HG03139 (cell line): ENCODE measurements at regions not wholly inside any gene's neighbourhood (a gene's known extent, or its start where the extent isn't known, plus 50 kb on each side); places are given as distances from the start of the nearest gene placed in this dataset.

Experiments used
- ATAC-seq: cut with Tn5 transposase; IDR thresholded peaks from one replicate; pipeline ENCODE4 v1.9.1; 2021; ENCODE audit not compliant: unreplicated experiment

- ATAC-seq: no peak
Observed at GRCh38 chr2:104040771-104041170, 813.1 kb upstream of the POU3F3 start.

- ATAC-seq: no peak
Observed at GRCh38 chr2:104041351-104041750, 812.6 kb upstream of the POU3F3 start.

- no peak for ATAC-seq
Observed at GRCh38 chr2:104043864-104044263, 810.1 kb upstream of the POU3F3 start.

GRCh38 chr2:104045071-104045470, 808.8 kb upstream of the POU3F3 start:
- ATAC-seq: no peak

GRCh38 chr2:104046466-104046865, 807.4 kb upstream of the POU3F3 start:
- ATAC-seq: no peak

GRCh38 chr2:104047516-104047915, 806.4 kb upstream of the POU3F3 start:
- no peak for ATAC-seq

GRCh38 chr2:104049438-104049837, 804.5 kb upstream of the POU3F3 start:
- ATAC-seq: no peak

GRCh38 chr2:104049981-104050380, 803.9 kb upstream of the POU3F3 start:
- ATAC-seq: no peak

GRCh38 chr2:104050656-104051242, 803.2 kb upstream of the POU3F3 start:
- ATAC-seq: no peak

GRCh38 chr2:104051766-104052165, 802.1 kb upstream of the POU3F3 start:
- ATAC-seq: no peak

- ATAC-seq: no peak
Observed at GRCh38 chr2:104052356-104052755, 801.6 kb upstream of the POU3F3 start.

GRCh38 chr2:104056451-104056850, 797.5 kb upstream of the POU3F3 start:
- no peak for ATAC-seq

GRCh38 chr2:104068665-104069064, 785.2 kb upstream of the POU3F3 start:
- no peak for ATAC-seq

- no peak for ATAC-seq
Observed at GRCh38 chr2:104077573-104077972, 776.3 kb upstream of the POU3F3 start.

- no peak for ATAC-seq
Observed at GRCh38 chr2:104078431-104079157, 775.3 kb upstream of the POU3F3 start.

GRCh38 chr2:104088745-104089144, 765.2 kb upstream of the POU3F3 start:
- no peak for ATAC-seq

GRCh38 chr2:104090407-104090806, 763.5 kb upstream of the POU3F3 start:
- no peak for ATAC-seq

GRCh38 chr2:104091894-104092293, 762.0 kb upstream of the POU3F3 start:
- no peak for ATAC-seq

- no peak for ATAC-seq
Observed at GRCh38 chr2:104092886-104093285, 761.0 kb upstream of the POU3F3 start.

GRCh38 chr2:104102615-104103014, 751.3 kb upstream of the POU3F3 start:
- no peak for ATAC-seq

- ATAC-seq: no peak
Observed at GRCh38 chr2:104109356-104109755, 744.6 kb upstream of the POU3F3 start.

GRCh38 chr2:104118889-104119288, 735.0 kb upstream of the POU3F3 start:
- ATAC-seq: no peak

GRCh38 chr2:104120171-104120570, 733.7 kb upstream of the POU3F3 start:
- no peak for ATAC-seq
